ENCODE measurements at regions not wholly inside any gene's neighbourhood (a gene's known extent, or its start where the extent isn't known, plus 50 kb on each side); places are given as distances from the start of the nearest gene placed in this dataset.
A peak's percentile ranks its signal among the peaks of the same experiment; 100 is the strongest.

DNA sequence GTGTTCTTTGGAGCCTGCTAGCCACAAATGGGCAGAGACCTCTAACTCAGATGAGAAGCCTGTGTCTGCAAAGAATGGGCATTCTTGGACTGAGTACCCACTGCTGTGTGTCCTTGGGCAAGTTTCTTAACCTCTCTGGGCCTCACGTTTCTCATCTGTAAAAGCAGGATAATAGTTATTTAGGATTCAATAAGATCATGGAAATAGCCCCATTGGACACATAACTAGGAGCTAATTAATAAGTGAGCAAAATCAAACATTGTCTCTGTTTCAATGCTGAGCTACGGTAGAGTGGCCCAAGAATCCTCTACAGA, 61.2 kb upstream of the WNT7B start:
- H3K36me3 ChIP-seq: no peaks in the 10 kb centered on the region

GRCh38 chr22:46038516-46039430, 61.8 kb upstream of the WNT7B start:
- DNase-seq (ENCODE audit: low spot score) (no peak), ATAC-seq (ENCODE audit: insufficient number of reproducible peaks, low FRiP score, low read depth) (no peak)
- no peak for TF ChIP-seq CTCF (IDR thresholded peaks at IDR 0.05)
- Histone ChIP-seq H3K4me3 (no peak overlapping the region), H3K4me1 (ENCODE audit: control insufficient read depth in 1 of 2, low read depth in 2 of 2) (peaks cover 15 to 39% of the 10 kb centered on the region in 2 donors), H3K9me3 (no peaks in the 10 kb centered on the region), H3K36me3 (no peaks in the 10 kb centered on the region), H3K27ac (peak overlapping the region in 1 of 2 donors; percentile 12), H3K27me3 (replicated peaks; ENCODE audit: insufficient read depth) (no peaks in the 10 kb centered on the region)

More for the DNA sequence above, 61.2 kb upstream of the WNT7B start:
- ATAC-seq (ENCODE audit: insufficient number of reproducible peaks, low FRiP score, low read depth): no peak
- H3K4me1 ChIP-seq (ENCODE audit: control insufficient read depth in 1 of 2, low read depth in 2 of 2): peaks cover 9 to 33% of the 10 kb centered on the region in 2 donors
- TF ChIP-seq CTCF (IDR thresholded peaks at IDR 0.05): no peak
- no peaks in the 10 kb centered on the region for H3K27me3 ChIP-seq (replicated peaks; ENCODE audit: insufficient read depth)
- H3K4me3 ChIP-seq: no peak overlapping the region
- no peak for DNase-seq (ENCODE audit: low spot score)
- H3K27ac ChIP-seq: no peak overlapping the region
- no peaks in the 10 kb centered on the region for H3K9me3 ChIP-seq

- Histone ChIP-seq H3K27me3 (replicated peaks; ENCODE audit: insufficient read depth) (no peaks in the 10 kb centered on the region), H3K4me1 (ENCODE audit: control insufficient read depth in 1 of 2, low read depth in 2 of 2) (peaks cover 18 to 44% of the 10 kb centered on the region in 2 donors), H3K36me3 (no peaks in the 10 kb centered on the region), H3K4me3 (no peak overlapping the region), H3K9me3 (no peaks in the 10 kb centered on the region), H3K27ac (peak overlapping the region in 1 of 2 donors; percentile 12)
- TF ChIP-seq CTCF (IDR thresholded peaks at IDR 0.05): no peak
- no peak for DNase-seq (ENCODE audit: low spot score)
- ATAC-seq (ENCODE audit: insufficient number of reproducible peaks, low FRiP score, low read depth): no peak
Measured at GRCh38 chr22:46039535-46039934, 62.6 kb upstream of the WNT7B start.

DNA sequence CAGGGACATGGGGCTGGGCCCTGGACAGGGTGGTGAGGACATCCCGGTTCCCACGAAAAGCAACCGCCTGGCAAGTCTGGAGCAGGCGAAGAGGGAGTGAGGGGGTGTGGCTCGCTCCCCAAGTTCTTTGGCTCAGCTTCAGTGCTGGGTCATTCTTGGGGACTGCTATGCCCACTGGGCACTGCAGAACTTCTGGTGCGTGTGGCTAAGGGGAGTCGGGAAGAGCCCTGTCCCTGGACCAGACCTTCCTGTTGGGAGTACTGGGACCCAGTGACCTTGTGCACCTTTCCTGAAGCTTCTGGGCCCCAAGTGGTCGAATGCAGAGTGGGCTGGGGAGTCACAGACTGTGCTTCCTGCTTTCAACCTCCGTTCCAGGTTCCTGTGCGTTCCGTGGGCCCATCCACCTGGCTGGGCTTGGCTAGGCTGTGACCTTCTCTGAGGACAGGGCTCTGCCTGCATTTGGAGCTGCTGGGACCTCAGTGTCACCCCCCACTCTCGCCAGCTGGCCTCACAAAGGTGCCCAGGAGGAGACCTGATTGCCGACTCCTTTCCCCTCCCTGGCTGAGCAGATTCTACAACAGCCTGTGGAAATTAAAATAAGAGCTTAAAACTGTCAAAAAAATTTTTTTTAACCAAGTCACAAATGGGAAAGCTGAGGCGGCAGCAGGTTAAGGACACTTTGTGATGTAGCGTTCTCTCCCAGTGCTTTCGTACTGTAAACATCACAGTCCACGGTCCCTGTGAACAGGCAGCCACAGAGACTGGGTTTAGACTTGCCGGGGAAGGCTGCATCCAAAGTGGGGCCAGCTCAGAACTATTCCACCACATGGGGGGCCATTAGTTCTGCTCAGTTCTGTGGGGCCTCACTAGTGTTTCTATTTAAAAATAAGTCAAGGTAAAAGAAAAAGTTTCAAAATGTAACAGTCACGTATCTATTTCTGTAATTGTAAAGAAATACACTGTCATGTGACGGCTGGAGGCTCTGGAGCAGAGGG, 63.8 kb upstream of the WNT7B start:
- Histone ChIP-seq H3K4me1 (ENCODE audit: control insufficient read depth in 1 of 2, low read depth in 2 of 2) (peaks cover 22 to 43% of the 10 kb centered on the region in 2 donors), H3K4me3 (no peak overlapping the region), H3K36me3 (no peaks in the 10 kb centered on the region), H3K9me3 (no peaks in the 10 kb centered on the region), H3K27ac (peak overlapping the region; percentile 33 to 48), H3K27me3 (replicated peaks; ENCODE audit: insufficient read depth) (no peaks in the 10 kb centered on the region)
- DNase-seq (ENCODE audit: low spot score) (no peak), ATAC-seq (ENCODE audit: insufficient number of reproducible peaks, low FRiP score, low read depth) (no peak)
- TF ChIP-seq CTCF (IDR thresholded peaks at IDR 0.05): no peak

- DNase-seq (ENCODE audit: low spot score): no peak
- Histone ChIP-seq H3K36me3 (no peaks in the 10 kb centered on the region), H3K4me3 (no peak overlapping the region), H3K4me1 (ENCODE audit: control insufficient read depth in 1 of 2, low read depth in 2 of 2) (peaks cover 30 to 48% of the 10 kb centered on the region in 2 donors), H3K27me3 (replicated peaks; ENCODE audit: insufficient read depth) (no peaks in the 10 kb centered on the region), H3K27ac (peak overlapping the region; percentile 38 to 48), H3K9me3 (no peaks in the 10 kb centered on the region)
- no peak for ATAC-seq (ENCODE audit: insufficient number of reproducible peaks, low FRiP score, low read depth)
- no peak for TF ChIP-seq CTCF (IDR thresholded peaks at IDR 0.05)
Measured at GRCh38 chr22:46041642-46042041, 64.7 kb upstream of the WNT7B start.

Measured in thoracic aorta (tissue), 2 donors.